Right lobe of liver (tissue), 6 donors: ENCODE measurements at regions not wholly inside any gene's neighbourhood (a gene's known extent, or its start where the extent isn't known, plus 50 kb on each side); places are given as distances from the start of the nearest gene placed in this dataset.
"Not testable (repeated sequence)": the region's sequence is repeated elsewhere in the genome, so short reads cannot be mapped to it uniquely, and the experiment has no call there.

Experiments used
- ATAC-seq, 4 donors: fragments of 200-7000 bp; cut with Tn5 transposase; one replicate each; pipeline ENCODE4 v1.9.1; 2020; ENCODE audit warnings: mild to moderate bottlenecking in 4 of 4, moderate library complexity in 4 of 4
- DNase-seq, 3 donors: peaks; one replicate each; pipeline ENCODE4 v3.0.0-alpha.2; 2020
- H3K27ac ChIP-seq, 3 donors: fragments of 200-600 bp; one replicate each; pipeline ENCODE4 v1.8.0; 2022
- H3K27me3 ChIP-seq, 2 donors: fragments of 200-600 bp; one replicate each; pipeline ENCODE4 v1.8.0; 2022
- H3K36me3 ChIP-seq, 4 donors: fragments of 200-600 bp; sonication (generic) in 1 of 4; one replicate each; pipeline versions ENCODE4 v1.5.1 to v1.8.0; 2017 to 2022; ENCODE audit warnings: control low read depth in 1 of 4
- H3K4me1 ChIP-seq, 4 donors: fragments of 200-600 bp; sonication (generic) in 1 of 4; one replicate each; pipeline versions ENCODE4 v1.5.1 to v1.8.0; 2017 to 2022; ENCODE audit warnings: control low read depth in 1 of 4
- H3K4me3 ChIP-seq, 3 donors: fragments of 200-600 bp; one replicate each; pipeline ENCODE4 v1.8.0; 2022
- H3K9me3 ChIP-seq, 4 donors: fragments of 200-600 bp; sonication (generic) in 1 of 4; one replicate each; pipeline versions ENCODE4 v1.5.1 to v1.8.0; 2017 to 2022; ENCODE audit warnings: control low read depth in 1 of 4
- CTCF ChIP-seq, 4 donors: fragments of 200-600 bp in 3 of 4; fragments of 450-650 bp in 1 of 4; IDR thresholded peaks; one replicate each; pipeline versions ENCODE4 v1.5.1 to v1.8.0; 2016 to 2022; ENCODE audit warnings: antibody characterized with exemption in 4 of 4, mild to moderate bottlenecking in 2 of 4
- POLR2A ChIP-seq: fragments of 450-650 bp; IDR thresholded peaks from one replicate; pipeline ENCODE4 v1.6.1; 2017; ENCODE audit warnings: antibody characterized with exemption, mild to moderate bottlenecking
- WGBS: methylation state at CpG from one replicate; pipeline ENCODE4 v1.1.6; 2018; ENCODE audit warnings: low coverage, low lambda C conversion rate; ENCODE audit not compliant: insufficient coverage; ENCODE audit errors: missing lambda C conversion rate; 5-methylcytosine and 5-hydroxymethylcytosine counted together
- intact Hi-C, 2 donors: fragments of 100-400 bp; cut with DNase I; formaldehyde crosslinking; loops; one replicate each; pipeline versions ENCODE4 v1.11.2 to v1.14.1; 2022
- donor health status: DM: no; HTN: yes; CAD: no.
- donor health status: DM: no; HTN: no; CAD: no.
- donor health status: DM: no; HTN: no; CAD: no.
- donor health status: DM: no; HTN: yes; CAD: no.
- donor health status: DM: no; HTN: yes; CAD: no.

- TF ChIP-seq CTCF (IDR thresholded peaks at IDR 0.05), result no peak
- no peak for TF ChIP-seq POLR2A
- Histone ChIP-seq H3K9me3 (no peaks in the 10 kb centered on the region), H3K27ac (no peak overlapping the region), H3K4me3 (no peak overlapping the region), H3K4me1 (no peaks in the 10 kb centered on the region), H3K36me3 (no peaks in the 10 kb centered on the region), H3K27me3 (no peaks in the 10 kb centered on the region)
- 51% methylated on average over 5 of the region's 12 CpGs for WGBS
- DNase-seq (no peak), ATAC-seq (no peak)
- intact Hi-C loops, result no loop called here
Measured at GRCh38 chr18:78507217-78507616, 472.4 kb upstream of the SALL3 start.

GRCh38 chr18:78508228-78508824, 471.3 kb upstream of the SALL3 start:
- ATAC-seq, H3K27me3 ChIP-seq, H3K9me3 ChIP-seq, H3K36me3 ChIP-seq, intact Hi-C loops, H3K4me3 ChIP-seq, DNase-seq, H3K4me1 ChIP-seq, H3K27ac ChIP-seq: not testable (repeated sequence)
- 70% methylated on average over 6 of the region's 19 CpGs for WGBS

GRCh38 chr18:78510091-78510490, 469.5 kb upstream of the SALL3 start:
- Histone ChIP-seq H3K27ac (no peak overlapping the region), H3K4me1 (no peaks in the 10 kb centered on the region), H3K27me3 (no peaks in the 10 kb centered on the region), H3K4me3 (no peak overlapping the region), H3K36me3 (no peaks in the 10 kb centered on the region), H3K9me3 (no peaks in the 10 kb centered on the region)
- intact Hi-C loops, result no loop called here
- WGBS, result 18% methylated on average over 7 of the region's 7 CpGs
- no peak for DNase-seq
- TF ChIP-seq CTCF (IDR thresholded peaks at IDR 0.05), result no peak
- no peak for TF ChIP-seq POLR2A
- ATAC-seq, result no peak

GRCh38 chr18:78510636-78511035, 469.0 kb upstream of the SALL3 start:
- 48% methylated on average over 5 of the region's 7 CpGs for WGBS
- TF ChIP-seq CTCF (IDR thresholded peaks at IDR 0.05) (no peak), POLR2A (no peak)
- Histone ChIP-seq H3K36me3 (no peaks in the 10 kb centered on the region), H3K27ac (no peak overlapping the region), H3K9me3 (no peaks in the 10 kb centered on the region), H3K4me3 (no peak overlapping the region), H3K27me3 (no peaks in the 10 kb centered on the region), H3K4me1 (no peaks in the 10 kb centered on the region)
- intact Hi-C loops, result no loop called here
- no peak for DNase-seq
- ATAC-seq, result no peak

GRCh38 chr18:78511666-78512601, 467.7 kb upstream of the SALL3 start:
- no peaks in the 10 kb centered on the region for H3K9me3 ChIP-seq
- no peak for DNase-seq
- H3K36me3 ChIP-seq, result no peaks in the 10 kb centered on the region
- WGBS, result 67% methylated on average over 1 of the region's 24 CpGs
- H3K4me1 ChIP-seq, result no peaks in the 10 kb centered on the region
- TF ChIP-seq POLR2A (no peak), CTCF (IDR thresholded peaks at IDR 0.05) (no peak)
- no peak overlapping the region for H3K4me3 ChIP-seq
- H3K27me3 ChIP-seq, result no peaks in the 10 kb centered on the region
- ATAC-seq, result peak in 2 of 4 donors; percentile 18 to 37
- no peak overlapping the region for H3K27ac ChIP-seq
- intact Hi-C loops, result no loop called here
